ENCODE measurements at regions not wholly inside any gene's neighbourhood (a gene's known extent, or its start where the extent isn't known, plus 50 kb on each side); places are given as distances from the start of the nearest gene placed in this dataset.

- TF ChIP-seq CTCF (IDR thresholded peaks at IDR 0.05; ENCODE audit: low read depth, low read length): no peak
- H3K4me3 ChIP-seq (replicated peaks in 1 of 2; ENCODE audit: low read depth in 2 of 2, low read length in 2 of 2): no peak overlapping the region
- DNase-seq (ENCODE audit: low read depth in 2 of 2): no peak
These were observed 1568.1 kb upstream of the GOT2 start for GRCh38 chr16:60302261-60302660.

GRCh38 chr16:60299241-60299776 lies 1565.2 kb upstream of the GOT2 start:
- no peak for DNase-seq (ENCODE audit: low read depth in 2 of 2)
- no peak for TF ChIP-seq CTCF (IDR thresholded peaks at IDR 0.05; ENCODE audit: low read depth, low read length)
- no peak overlapping the region for H3K4me3 ChIP-seq (replicated peaks in 1 of 2; ENCODE audit: low read depth in 2 of 2, low read length in 2 of 2)

- no peak for TF ChIP-seq CTCF (IDR thresholded peaks at IDR 0.05; ENCODE audit: low read depth, low read length)
- DNase-seq (ENCODE audit: low read depth in 2 of 2): no peak
These were observed 1561.3 kb upstream of the GOT2 start for GRCh38 chr16:60295451-60295850.

GRCh38 chr16:60285794-60286193 lies 1551.7 kb upstream of the GOT2 start:
- no peak for TF ChIP-seq CTCF (IDR thresholded peaks at IDR 0.05; ENCODE audit: low read depth, low read length)
- no peak overlapping the region for H3K4me3 ChIP-seq (replicated peaks in 1 of 2; ENCODE audit: low read depth in 2 of 2, low read length in 2 of 2)
- no peak for DNase-seq (ENCODE audit: low read depth in 2 of 2)

More at GRCh38 chr16:60295451-60295850, 1561.3 kb upstream of the GOT2 start:
- H3K4me3 ChIP-seq (replicated peaks in 1 of 2; ENCODE audit: low read depth in 2 of 2, low read length in 2 of 2): no peak overlapping the region

GRCh38 chr16:60279061-60279665 lies 1545.0 kb upstream of the GOT2 start:
- DNase-seq (ENCODE audit: low read depth in 2 of 2): no peak
- no peak overlapping the region for H3K4me3 ChIP-seq (replicated peaks in 1 of 2; ENCODE audit: low read depth in 2 of 2, low read length in 2 of 2)
- TF ChIP-seq CTCF (IDR thresholded peaks at IDR 0.05; ENCODE audit: low read depth, low read length): no peak

GRCh38 chr16:60274431-60275019 lies 1540.4 kb upstream of the GOT2 start:
- DNase-seq (ENCODE audit: low read depth in 2 of 2): no peak
- TF ChIP-seq CTCF (IDR thresholded peaks at IDR 0.05; ENCODE audit: low read depth, low read length): no peak

More at GRCh38 chr16:60274431-60275019, 1540.4 kb upstream of the GOT2 start:
- H3K4me3 ChIP-seq (replicated peaks in 1 of 2; ENCODE audit: low read depth in 2 of 2, low read length in 2 of 2): no peak overlapping the region
